AG09319 (cell line): ENCODE measurements at regions not wholly inside any gene's neighbourhood (a gene's known extent, or its start where the extent isn't known, plus 50 kb on each side); places are given as distances from the start of the nearest gene placed in this dataset.

Source experiments
- DNase-seq: peaks from one replicate; pipeline ENCODE4 v3.0.0-alpha.2; 2010; ENCODE audit warnings: low read depth; ENCODE audit errors: extremely low read depth
- CTCF ChIP-seq: IDR thresholded peaks from 2 replicates; pipeline ENCODE4 v1.5.1; 2011; ENCODE audit warnings: low read depth, mild to moderate bottlenecking, inconsistent platforms, low read length, moderate library complexity

- no peak for TF ChIP-seq CTCF
- DNase-seq = no peak
These were observed 189.6 kb upstream of the TNP1 start for GRCh38 chr2:217049422-217049821.

- DNase-seq = no peak
- TF ChIP-seq CTCF = no peak
These were observed 188.9 kb upstream of the TNP1 start for GRCh38 chr2:217048730-217049129.

- no peak for DNase-seq
- TF ChIP-seq CTCF = no peak
These were observed 187.8 kb upstream of the TNP1 start for GRCh38 chr2:217047631-217048030.

GRCh38 chr2:217047209-217047608 lies 187.3 kb upstream of the TNP1 start:
- no peak for TF ChIP-seq CTCF
- DNase-seq = no peak

- no peak for DNase-seq
These were observed 186.0 kb upstream of the TNP1 start for GRCh38 chr2:217045700-217046475.

GRCh38 chr2:217040099-217040498 lies 180.2 kb upstream of the TNP1 start:
- DNase-seq = no peak
- no peak for TF ChIP-seq CTCF

More at GRCh38 chr2:217045700-217046475, 186.0 kb upstream of the TNP1 start:
- no peak for TF ChIP-seq CTCF

- no peak for DNase-seq
- no peak for TF ChIP-seq CTCF
These were observed 178.1 kb upstream of the TNP1 start for GRCh38 chr2:217038001-217038400.
